CD4-positive, alpha-beta T cell treated with Interleukin-15 for 4 hours (primary cell): ENCODE measurements at regions not wholly inside any gene's neighbourhood (a gene's known extent, or its start where the extent isn't known, plus 50 kb on each side); places are given as distances from the start of the nearest gene placed in this dataset.
"Not testable (repeated sequence)": the region's sequence is repeated elsewhere in the genome, so short reads cannot be mapped to it uniquely, and the experiment has no call there.

Experiments
- DNase-seq: peaks from one replicate; pipeline ENCODE4 v3.0.0-alpha.2; 2020; ENCODE audit warnings: low spot score

- DNase-seq: not testable (repeated sequence)
These were observed 127.0 kb downstream of the ART5 start for GRCh38 chr11:3514635-3515424.

- DNase-seq: not testable (repeated sequence)
These were observed 128.5 kb downstream of the ART5 start for GRCh38 chr11:3513311-3513710.

- not testable (repeated sequence) for DNase-seq
These were observed 129.0 kb downstream of the ART5 start for GRCh38 chr11:3512751-3513150.

GRCh38 chr11:3512133-3512703 is 129.6 kb downstream of the ART5 start:
- peak; percentile 84 for DNase-seq

- peak; percentile 52 for DNase-seq
These were observed 130.2 kb downstream of the ART5 start for GRCh38 chr11:3511416-3512132.

- not testable (repeated sequence) for DNase-seq
These were observed 130.6 kb upstream of the ZNF195 start for GRCh38 chr11:3509563-3509962.

GRCh38 chr11:3499198-3499597 is 120.3 kb upstream of the ZNF195 start:
- not testable (repeated sequence) for DNase-seq

- DNase-seq: peak; percentile 29
These were observed 119.4 kb upstream of the ZNF195 start for GRCh38 chr11:3498356-3498755.

GRCh38 chr11:3493152-3493551 is 114.2 kb upstream of the ZNF195 start:
- DNase-seq: not testable (repeated sequence)

GRCh38 chr11:3488003-3488402 is 109.1 kb upstream of the ZNF195 start:
- not testable (repeated sequence) for DNase-seq

GRCh38 chr11:3485737-3486136 is 106.8 kb upstream of the ZNF195 start:
- DNase-seq: not testable (repeated sequence)

GRCh38 chr11:3476937-3477885 is 98.3 kb upstream of the ZNF195 start:
- not testable (repeated sequence) for DNase-seq

- not testable (repeated sequence) for DNase-seq
These were observed 97.4 kb upstream of the ZNF195 start for GRCh38 chr11:3476084-3476936.

GRCh38 chr11:3468963-3469362 is 90.0 kb upstream of the ZNF195 start:
- DNase-seq: not testable (repeated sequence)

GRCh38 chr11:3467599-3467998 is 88.7 kb upstream of the ZNF195 start:
- DNase-seq: not testable (repeated sequence)

GRCh38 chr11:3455666-3456065 is 76.7 kb upstream of the ZNF195 start:
- not testable (repeated sequence) for DNase-seq

GRCh38 chr11:3454844-3455243 is 75.9 kb upstream of the ZNF195 start:
- peak; percentile 50 for DNase-seq

- not testable (repeated sequence) for DNase-seq
These were observed 74.8 kb upstream of the ZNF195 start for GRCh38 chr11:3453596-3454256.

GRCh38 chr11:3450822-3451221 is 71.9 kb upstream of the ZNF195 start:
- not testable (repeated sequence) for DNase-seq

- DNase-seq: not testable (repeated sequence)
These were observed 66.6 kb upstream of the ZNF195 start for GRCh38 chr11:3445535-3445934.
